ENCODE measurements at regions not wholly inside any gene's neighbourhood (a gene's known extent, or its start where the extent isn't known, plus 50 kb on each side); places are given as distances from the start of the nearest gene placed in this dataset.

DNA sequence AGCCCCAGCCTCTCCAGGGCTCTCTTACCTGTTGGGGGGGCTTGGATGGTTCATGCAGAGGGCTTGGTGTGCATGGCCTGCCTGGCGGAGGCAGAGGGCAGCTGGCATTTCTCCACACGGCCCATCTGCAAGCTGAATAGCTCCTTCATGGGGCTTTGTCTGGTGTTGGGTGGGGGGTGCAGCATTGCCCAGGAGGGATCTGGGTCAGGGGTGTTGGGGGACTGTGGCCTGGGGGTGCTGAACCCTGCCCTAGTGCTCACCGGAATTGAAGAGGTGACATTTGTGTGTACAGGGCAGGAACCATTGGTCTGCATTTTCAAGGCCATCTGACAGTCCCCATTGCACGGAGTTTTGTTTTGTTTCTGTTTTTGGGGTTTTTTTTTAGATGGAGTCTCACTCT, 58.8 kb upstream of the HAAO start:
- no peak for DNase-seq
- Histone ChIP-seq H4K20me1 (ENCODE audit: insufficient read depth, low read depth, low read length) (no peaks in the 10 kb centered on the region), H3K9me3 (ENCODE audit: low read length) (no peaks in the 10 kb centered on the region), H3K27me3 (ENCODE audit: low read length) (no peaks in the 10 kb centered on the region), H3K4me2 (ENCODE audit: low read depth, low read length, poor library complexity, severe bottlenecking) (no peak overlapping the region), H3K9ac (ENCODE audit: low read length) (no peak overlapping the region), H3K9me2 (replicated peaks; ENCODE audit: insufficient read depth, low read length) (no peaks in the 10 kb centered on the region), H2AFZ (ENCODE audit: low read length) (no peak overlapping the region), H3K79me2 (ENCODE audit: low read length) (no peaks in the 10 kb centered on the region), H3K36me3 (ENCODE audit: insufficient read depth, low read length) (no peaks in the 10 kb centered on the region), H3K4me3 (ENCODE audit: low read length) (no peak overlapping the region), H3K4me1 (ENCODE audit: low read length) (no peaks in the 10 kb centered on the region), H3K27ac (ENCODE audit: low read length) (no peak overlapping the region)

DNA sequence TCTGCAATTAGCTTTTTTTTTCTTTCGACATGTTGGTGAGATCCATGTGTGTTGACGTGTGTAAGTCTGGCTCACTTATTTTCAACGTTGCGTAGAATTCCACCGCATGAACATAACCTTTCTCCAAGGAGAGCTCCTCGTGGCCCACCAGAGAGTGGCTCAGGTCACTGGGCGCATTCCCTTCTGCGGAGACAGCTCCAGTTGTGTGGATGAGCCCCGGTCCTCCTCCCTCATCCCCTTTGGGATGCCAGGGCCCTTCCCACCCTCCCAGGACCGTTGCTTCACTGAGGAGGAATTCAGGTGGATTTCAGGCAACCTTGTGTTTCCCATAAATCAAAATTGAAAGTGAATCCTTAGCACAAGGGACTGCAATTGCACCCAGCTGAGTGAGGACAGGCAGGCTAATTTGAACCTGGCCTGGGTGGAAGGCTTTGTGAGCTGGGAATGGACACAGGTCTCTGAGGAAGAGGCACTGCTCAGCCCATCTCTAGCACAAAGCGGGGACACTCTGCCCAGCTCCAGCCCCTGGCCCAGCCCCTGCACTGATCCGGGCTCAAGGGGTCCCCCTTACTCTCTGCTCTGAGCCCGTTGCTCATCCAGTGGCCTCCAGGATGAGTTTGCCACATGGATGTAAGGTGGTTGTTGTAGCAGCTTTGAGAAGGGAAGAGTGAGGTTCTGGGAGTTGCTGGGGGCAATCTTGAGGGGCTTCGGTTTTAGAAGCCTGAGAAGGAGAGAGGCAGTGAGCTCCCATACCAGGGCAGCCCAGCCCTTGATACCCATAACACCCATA, 57.8 kb upstream of the HAAO start:
- H3K9ac ChIP-seq (ENCODE audit: low read length), result no peak overlapping the region
- no peak overlapping the region for H2AFZ ChIP-seq (ENCODE audit: low read length)
- H3K9me3 ChIP-seq (ENCODE audit: low read length), result no peaks in the 10 kb centered on the region
- no peaks in the 10 kb centered on the region for H3K4me1 ChIP-seq (ENCODE audit: low read length)
- H3K9me2 ChIP-seq (replicated peaks; ENCODE audit: insufficient read depth, low read length), result no peaks in the 10 kb centered on the region
- H3K36me3 ChIP-seq (ENCODE audit: insufficient read depth, low read length), result no peaks in the 10 kb centered on the region
- H4K20me1 ChIP-seq (ENCODE audit: insufficient read depth, low read depth, low read length), result no peaks in the 10 kb centered on the region
- H3K4me2 ChIP-seq (ENCODE audit: low read depth, low read length, poor library complexity, severe bottlenecking), result no peak overlapping the region
- DNase-seq, result no peak
- H3K4me3 ChIP-seq (ENCODE audit: low read length), result no peak overlapping the region
- no peaks in the 10 kb centered on the region for H3K79me2 ChIP-seq (ENCODE audit: low read length)
- no peaks in the 10 kb centered on the region for H3K27me3 ChIP-seq (ENCODE audit: low read length)
- no peak overlapping the region for H3K27ac ChIP-seq (ENCODE audit: low read length)

DNA sequence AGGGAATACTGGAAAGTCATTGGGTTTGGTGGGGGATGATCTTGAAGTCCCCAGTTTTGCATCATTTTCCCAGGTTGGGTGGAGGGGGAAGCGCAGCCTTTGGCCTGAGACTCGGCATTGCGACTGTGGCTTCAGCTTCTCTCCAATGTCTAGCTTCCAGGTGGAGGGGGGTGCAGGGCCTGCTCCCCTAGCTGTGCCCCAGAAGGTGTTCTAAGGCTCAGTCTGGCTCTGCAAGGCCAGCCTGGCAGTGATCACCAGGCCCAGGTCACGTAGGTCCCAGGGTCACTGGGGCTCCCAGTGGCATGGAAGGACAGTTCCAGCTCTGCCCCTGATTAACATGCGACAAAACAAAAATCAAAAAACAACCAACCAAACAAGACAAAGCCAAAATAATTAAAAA, 56.9 kb upstream of the HAAO start:
- Histone ChIP-seq H3K27me3 (ENCODE audit: low read length) (no peaks in the 10 kb centered on the region), H3K27ac (ENCODE audit: low read length) (no peak overlapping the region), H3K9me2 (replicated peaks; ENCODE audit: insufficient read depth, low read length) (no peaks in the 10 kb centered on the region)

DNA sequence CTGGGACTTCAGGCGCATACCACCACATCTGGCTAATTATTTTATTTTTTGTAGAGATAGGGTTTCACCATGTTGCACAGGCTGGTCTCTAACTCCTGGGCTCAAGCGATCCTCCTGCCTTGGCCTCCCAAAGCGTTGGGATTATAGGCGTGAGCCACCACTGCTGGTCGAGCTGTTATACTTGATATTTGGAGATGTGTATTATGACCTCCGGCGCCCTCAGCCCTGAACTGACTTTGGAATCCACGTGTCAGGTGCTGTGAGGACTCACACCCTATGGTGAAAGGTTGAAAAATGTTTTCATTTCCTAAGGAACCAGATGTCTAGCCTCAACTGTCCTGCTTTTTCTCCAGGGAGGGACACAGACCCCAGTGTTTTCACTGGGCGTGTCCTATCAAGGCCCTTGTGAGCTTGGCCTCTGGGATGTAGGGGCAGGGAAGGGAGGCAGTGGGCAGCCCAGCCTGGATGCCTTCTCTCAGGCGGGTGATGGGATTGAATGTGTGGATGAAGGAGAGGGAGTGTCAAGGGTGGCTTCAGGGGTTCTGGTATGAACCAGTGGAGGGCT, 56.4 kb upstream of the HAAO start:
- Histone ChIP-seq H3K27ac (ENCODE audit: low read length) (no peak overlapping the region), H3K9ac (ENCODE audit: low read length) (no peak overlapping the region), H3K9me2 (replicated peaks; ENCODE audit: insufficient read depth, low read length) (no peaks in the 10 kb centered on the region), H3K9me3 (ENCODE audit: low read length) (no peaks in the 10 kb centered on the region), H3K4me3 (ENCODE audit: low read length) (no peak overlapping the region), H2AFZ (ENCODE audit: low read length) (no peak overlapping the region), H3K4me2 (ENCODE audit: low read depth, low read length, poor library complexity, severe bottlenecking) (no peak overlapping the region), H3K4me1 (ENCODE audit: low read length) (no peaks in the 10 kb centered on the region), H3K27me3 (ENCODE audit: low read length) (no peaks in the 10 kb centered on the region), H3K36me3 (ENCODE audit: insufficient read depth, low read length) (no peaks in the 10 kb centered on the region), H4K20me1 (ENCODE audit: insufficient read depth, low read depth, low read length) (no peaks in the 10 kb centered on the region), H3K79me2 (ENCODE audit: low read length) (no peaks in the 10 kb centered on the region)
- DNase-seq, result no peak

More for the DNA sequence above, 56.9 kb upstream of the HAAO start:
- Histone ChIP-seq H3K9ac (ENCODE audit: low read length) (no peak overlapping the region), H3K79me2 (ENCODE audit: low read length) (no peaks in the 10 kb centered on the region), H4K20me1 (ENCODE audit: insufficient read depth, low read depth, low read length) (no peaks in the 10 kb centered on the region), H3K9me3 (ENCODE audit: low read length) (no peaks in the 10 kb centered on the region), H3K4me3 (ENCODE audit: low read length) (no peak overlapping the region), H3K36me3 (ENCODE audit: insufficient read depth, low read length) (no peaks in the 10 kb centered on the region), H2AFZ (ENCODE audit: low read length) (no peak overlapping the region), H3K4me1 (ENCODE audit: low read length) (no peaks in the 10 kb centered on the region), H3K4me2 (ENCODE audit: low read depth, low read length, poor library complexity, severe bottlenecking) (no peak overlapping the region)
- no peak for DNase-seq

DNA sequence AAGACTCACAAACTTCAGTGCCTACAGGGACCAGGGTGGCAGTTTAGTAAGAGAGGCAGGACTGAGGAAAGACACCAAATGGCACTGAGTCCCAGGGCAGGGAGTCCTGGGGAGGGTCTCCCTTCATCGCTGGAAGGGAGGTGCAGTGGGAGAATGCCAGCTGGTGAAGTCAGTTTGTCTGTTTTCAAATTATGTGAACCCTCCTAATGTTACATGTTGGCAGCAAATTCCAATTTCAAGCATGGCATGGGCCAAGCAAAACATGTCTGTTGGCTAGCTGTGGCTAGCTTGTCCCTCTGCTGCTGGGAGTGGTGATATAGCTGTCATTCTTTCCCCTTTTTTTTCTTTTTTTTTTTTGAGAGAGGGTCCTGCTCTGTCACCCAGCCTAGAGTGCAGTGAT, 55.9 kb upstream of the HAAO start:
- no peaks in the 10 kb centered on the region for H3K9me2 ChIP-seq (replicated peaks; ENCODE audit: insufficient read depth, low read length)
- H3K79me2 ChIP-seq (ENCODE audit: low read length), result no peaks in the 10 kb centered on the region
- H3K27me3 ChIP-seq (ENCODE audit: low read length), result no peaks in the 10 kb centered on the region
- H4K20me1 ChIP-seq (ENCODE audit: insufficient read depth, low read depth, low read length), result no peaks in the 10 kb centered on the region
- H3K36me3 ChIP-seq (ENCODE audit: insufficient read depth, low read length), result no peaks in the 10 kb centered on the region
- no peak overlapping the region for H2AFZ ChIP-seq (ENCODE audit: low read length)
- no peaks in the 10 kb centered on the region for H3K4me1 ChIP-seq (ENCODE audit: low read length)
- H3K9me3 ChIP-seq (ENCODE audit: low read length), result no peaks in the 10 kb centered on the region
- H3K9ac ChIP-seq (ENCODE audit: low read length), result no peak overlapping the region
- DNase-seq, result no peak
- H3K4me3 ChIP-seq (ENCODE audit: low read length), result no peak overlapping the region
- H3K27ac ChIP-seq (ENCODE audit: low read length), result no peak overlapping the region
- H3K4me2 ChIP-seq (ENCODE audit: low read depth, low read length, poor library complexity, severe bottlenecking), result no peak overlapping the region

DNA sequence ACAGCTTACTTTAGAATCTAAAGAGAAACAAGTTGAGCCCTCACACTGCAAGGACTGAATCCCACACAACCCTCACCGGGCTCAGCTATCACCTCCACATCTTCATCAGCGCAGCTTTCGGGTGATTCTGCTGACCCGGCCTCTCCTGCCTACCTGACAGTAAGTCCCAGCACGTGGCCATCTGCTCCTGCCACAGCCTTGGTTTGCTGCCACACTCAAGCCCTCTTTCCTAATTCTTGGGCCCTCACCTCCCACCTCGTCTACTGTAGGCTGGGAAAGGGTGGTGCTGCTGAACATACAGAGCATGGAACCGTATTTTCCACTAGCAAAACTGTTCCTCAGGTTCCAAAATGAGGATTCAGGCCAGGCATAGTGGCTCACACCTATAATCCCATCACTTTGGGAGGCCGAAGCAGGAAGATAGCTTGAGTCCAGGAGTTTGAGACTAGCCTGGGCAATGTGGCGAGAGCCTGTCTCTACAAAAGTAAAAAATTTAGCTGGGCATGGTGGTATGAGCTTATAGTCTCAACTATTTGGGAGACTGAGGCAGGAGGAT, 55.3 kb upstream of the HAAO start:
- H3K4me1 ChIP-seq (ENCODE audit: low read length), result no peaks in the 10 kb centered on the region
- H4K20me1 ChIP-seq (ENCODE audit: insufficient read depth, low read depth, low read length), result no peaks in the 10 kb centered on the region
- H3K27me3 ChIP-seq (ENCODE audit: low read length), result no peaks in the 10 kb centered on the region
- H3K9me2 ChIP-seq (replicated peaks; ENCODE audit: insufficient read depth, low read length), result no peaks in the 10 kb centered on the region
- no peak overlapping the region for H2AFZ ChIP-seq (ENCODE audit: low read length)
- no peaks in the 10 kb centered on the region for H3K79me2 ChIP-seq (ENCODE audit: low read length)
- H3K9me3 ChIP-seq (ENCODE audit: low read length), result no peaks in the 10 kb centered on the region
- H3K36me3 ChIP-seq (ENCODE audit: insufficient read depth, low read length), result no peaks in the 10 kb centered on the region
- no peak overlapping the region for H3K4me3 ChIP-seq (ENCODE audit: low read length)
- no peak overlapping the region for H3K9ac ChIP-seq (ENCODE audit: low read length)
- H3K27ac ChIP-seq (ENCODE audit: low read length), result no peak overlapping the region
- H3K4me2 ChIP-seq (ENCODE audit: low read depth, low read length, poor library complexity, severe bottlenecking), result no peak overlapping the region
- DNase-seq, result no peak

DNA sequence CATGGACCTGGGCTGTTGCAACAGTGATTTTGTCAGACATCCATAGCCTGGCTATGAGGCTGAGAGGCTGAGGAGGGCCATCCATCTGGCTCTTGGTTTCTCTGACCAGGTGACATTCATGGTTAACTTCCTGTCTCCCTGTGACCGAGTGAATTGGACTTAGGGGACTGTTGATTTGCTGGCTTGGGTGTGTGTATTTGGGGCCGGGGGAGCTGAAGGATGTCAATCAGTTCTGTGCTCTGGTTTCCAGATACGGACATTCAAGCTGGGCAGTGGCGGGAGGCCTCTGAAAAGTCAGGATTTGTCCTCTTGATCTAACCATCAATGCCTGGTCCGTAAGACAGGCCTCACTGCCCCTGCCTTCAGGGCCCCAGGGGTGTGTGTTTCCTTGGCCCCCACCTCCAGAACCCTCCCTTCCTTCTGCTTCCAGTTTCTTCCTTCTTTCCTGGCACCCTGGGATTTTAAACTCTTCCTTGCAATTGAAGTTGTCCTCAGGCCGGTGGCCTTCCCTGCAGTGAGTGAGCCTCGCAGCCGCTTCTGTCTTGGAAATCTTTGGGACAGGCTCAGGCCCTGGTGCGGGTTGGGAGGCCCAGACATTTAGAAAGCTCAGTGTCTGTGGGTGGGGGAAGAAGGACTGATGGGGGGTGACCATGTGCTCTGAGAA, 54.7 kb upstream of the HAAO start:
- no peak overlapping the region for H3K9ac ChIP-seq (ENCODE audit: low read length)
- no peaks in the 10 kb centered on the region for H3K79me2 ChIP-seq (ENCODE audit: low read length)
- H3K4me2 ChIP-seq (ENCODE audit: low read depth, low read length, poor library complexity, severe bottlenecking), result no peak overlapping the region
- H2AFZ ChIP-seq (ENCODE audit: low read length), result no peak overlapping the region
- no peak overlapping the region for H3K27ac ChIP-seq (ENCODE audit: low read length)
- H3K9me3 ChIP-seq (ENCODE audit: low read length), result no peaks in the 10 kb centered on the region
- no peaks in the 10 kb centered on the region for H3K36me3 ChIP-seq (ENCODE audit: insufficient read depth, low read length)
- H3K27me3 ChIP-seq (ENCODE audit: low read length), result no peaks in the 10 kb centered on the region
- H3K4me3 ChIP-seq (ENCODE audit: low read length), result no peak overlapping the region
- H3K4me1 ChIP-seq (ENCODE audit: low read length), result no peaks in the 10 kb centered on the region
- no peaks in the 10 kb centered on the region for H4K20me1 ChIP-seq (ENCODE audit: insufficient read depth, low read depth, low read length)
- H3K9me2 ChIP-seq (replicated peaks; ENCODE audit: insufficient read depth, low read length), result no peaks in the 10 kb centered on the region
- DNase-seq, result no peak

DNA sequence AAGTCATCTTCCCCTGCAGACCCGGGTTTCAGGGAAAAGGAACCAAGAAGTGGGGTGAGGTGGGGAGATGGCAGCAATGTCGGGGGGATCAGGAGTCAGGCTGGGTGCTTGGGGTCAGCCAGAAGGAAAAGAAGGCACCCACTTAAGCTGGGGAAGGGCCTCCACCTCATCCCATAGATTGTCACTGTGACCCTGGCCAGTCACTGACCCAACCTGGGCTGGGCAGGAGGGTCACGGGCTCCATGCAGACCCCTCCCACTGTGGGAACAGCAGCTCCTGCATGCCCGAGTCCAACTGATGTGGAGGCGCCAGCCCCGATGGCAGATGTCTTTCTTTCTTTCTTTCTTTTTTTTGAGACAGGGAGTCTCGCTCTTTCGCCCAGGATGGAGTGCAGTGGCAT, 53.6 kb upstream of the HAAO start:
- no peak overlapping the region for H3K4me3 ChIP-seq (ENCODE audit: low read length)
- no peak overlapping the region for H3K9ac ChIP-seq (ENCODE audit: low read length)
- H3K4me2 ChIP-seq (ENCODE audit: low read depth, low read length, poor library complexity, severe bottlenecking), result no peak overlapping the region
- no peaks in the 10 kb centered on the region for H3K79me2 ChIP-seq (ENCODE audit: low read length)
- no peak for DNase-seq
- H3K36me3 ChIP-seq (ENCODE audit: insufficient read depth, low read length), result no peaks in the 10 kb centered on the region
- H4K20me1 ChIP-seq (ENCODE audit: insufficient read depth, low read depth, low read length), result no peaks in the 10 kb centered on the region
- H3K4me1 ChIP-seq (ENCODE audit: low read length), result no peaks in the 10 kb centered on the region
- H2AFZ ChIP-seq (ENCODE audit: low read length), result no peak overlapping the region
- no peak overlapping the region for H3K27ac ChIP-seq (ENCODE audit: low read length)
- H3K9me2 ChIP-seq (replicated peaks; ENCODE audit: insufficient read depth, low read length), result no peaks in the 10 kb centered on the region
- no peaks in the 10 kb centered on the region for H3K27me3 ChIP-seq (ENCODE audit: low read length)
- H3K9me3 ChIP-seq (ENCODE audit: low read length), result no peaks in the 10 kb centered on the region
